K562 (cell line): ENCODE measurements at regions not wholly inside any gene's neighbourhood (a gene's known extent, or its start where the extent isn't known, plus 50 kb on each side); places are given as distances from the start of the nearest gene placed in this dataset.
A peak's percentile ranks its signal among the peaks of the same experiment; 100 is the strongest.

Source experiments
- ASH1L ChIP-seq: fragments of 450-650 bp; IDR thresholded peaks from 2 replicates; pipeline ENCODE4 v1.6.1; 2018; ENCODE audit warnings: borderline replicate concordance, mild to moderate bottlenecking, low read depth; ENCODE audit not compliant: partially characterized antibody
- ETS2 ChIP-seq: IDR thresholded peaks from 2 replicates; pipeline ENCODE4 v1.6.1; 2016; ENCODE audit warnings: borderline replicate concordance, missing genetic modification characterization, mild to moderate bottlenecking, moderate library complexity, missing compliant biosample characterization; ENCODE audit not compliant: poor library complexity, severe bottlenecking
- HNRNPLL ChIP-seq: fragments of 200-400 bp; formaldehyde crosslinking; IDR thresholded peaks from 2 replicates; pipeline ENCODE4 v1.6.1; 2017; ENCODE audit warnings: low read length, low read depth, mild to moderate bottlenecking; ENCODE audit not compliant: poor library complexity, severe bottlenecking
- KDM4B ChIP-seq, 2 experiments: fragments of 450-650 bp in 1 of 2; sonication (generic) in 1 of 2; IDR thresholded peaks; 2 replicates each; pipeline ENCODE4 v1.6.1; 2016 to 2017; ENCODE audit warnings: borderline replicate concordance in 2 of 2, antibody characterized with exemption in 1 of 2, low read depth in 1 of 2, mild to moderate bottlenecking in 1 of 2
- MGA ChIP-seq: fragments of 450-650 bp; IDR thresholded peaks from 2 replicates; pipeline ENCODE4 v1.6.1; 2016; ENCODE audit warnings: mild to moderate bottlenecking, moderate library complexity
- MLLT1 ChIP-seq, 2 experiments: fragments of 450-650 bp; IDR thresholded peaks; 2 replicates each; pipeline ENCODE4 v1.6.1; 2016
- MTA1 ChIP-seq: fragments of 450-650 bp; IDR thresholded peaks from 2 replicates; pipeline ENCODE4 v1.6.1; 2017; ENCODE audit warnings: borderline replicate concordance
- NEUROD1 ChIP-seq: fragments of 150-350 bp; IDR thresholded peaks from 2 replicates; pipeline ENCODE4 v1.6.1; 2014; ENCODE audit warnings: borderline replicate concordance, low read length, low read depth; ENCODE audit not compliant: partially characterized antibody
- POLR2A ChIP-seq: fragments of 450-650 bp; conservative IDR thresholded peaks from 2 replicates; pipeline ENCODE4 v1.6.1; 2016
- PREB ChIP-seq: sonication (generic); formaldehyde crosslinking; IDR thresholded peaks from 2 replicates; pipeline ENCODE4 v1.8.1; 2023; ENCODE audit warnings: mild to moderate bottlenecking, missing genetic modification reagents
- SLC30A9 ChIP-seq: fragments of 250-450 bp; sonication (Bioruptor Pico); IDR thresholded peaks from 2 replicates; pipeline ENCODE4 v1.8.0; 2022; ENCODE audit warnings: mild to moderate bottlenecking, moderate library complexity
- TAL1 ChIP-seq: fragments of 450-650 bp; IDR thresholded peaks from 2 replicates; pipeline ENCODE4 v1.6.1; 2016; ENCODE audit warnings: mild to moderate bottlenecking
- ZBTB7A ChIP-seq: IDR thresholded peaks from 2 replicates; pipeline ENCODE4 v1.6.1; 2011; ENCODE audit warnings: low read depth, mild to moderate bottlenecking, low read length, moderate library complexity, borderline replicate concordance; ENCODE audit not compliant: control insufficient read depth
- ZEB2 ChIP-seq: fragments of 450-650 bp; IDR thresholded peaks from 2 replicates; pipeline ENCODE4 v1.6.1; 2016
- ZNF253 ChIP-seq: fragments of 250-450 bp; sonication (Bioruptor Pico); conservative IDR thresholded peaks from 2 replicates; pipeline ENCODE4 v1.6.1; 2021; ENCODE audit warnings: mild to moderate bottlenecking

- TF ChIP-seq MGA (peak; percentile 43), ZNF253 (no peak), MTA1 (no peak), TAL1 (no peak), POLR2A (no peak), ETS2 (tag) (no peak), SLC30A9 (CRISPR knock-in tag) (no peak), KDM4B (IDR thresholded peaks at IDR 0.05; ENCODE audit: borderline replicate concordance in 2 of 2, low read depth in 1 of 2) (no peak), ASH1L (no peak), PREB (CRISPR knock-in tag) (no peak), ZBTB7A (no peak), NEUROD1 (no peak), ZEB2 (no peak), HNRNPLL (no peak), MLLT1 (IDR thresholded peaks at IDR 0.05) (no peak)
Observed at GRCh38 chr6:147126618-147127022, 77.6 kb upstream of the STXBP5 start (continued).
